ENCODE measurements at regions not wholly inside any gene's neighbourhood (a gene's known extent, or its start where the extent isn't known, plus 50 kb on each side); places are given as distances from the start of the nearest gene placed in this dataset.

GRCh38 chr12:108389544-108389943, 50.4 kb upstream of the CMKLR1 start:
- H3K27me3 ChIP-seq (ENCODE audit: insufficient read depth, poor library complexity, severe bottlenecking): no peaks in the 10 kb centered on the region
- TF ChIP-seq POLR2AphosphoS5 (IDR thresholded peaks at IDR 0.05; ENCODE audit: low read depth): no peak
- TF ChIP-seq SPI1 (IDR thresholded peaks at IDR 0.05; ENCODE audit: borderline replicate concordance, low read depth): no peak
- TF ChIP-seq REST (IDR thresholded peaks at IDR 0.05; ENCODE audit: insufficient replicate concordance, low read depth): no peak
- TF ChIP-seq CTCF (IDR thresholded peaks at IDR 0.05; ENCODE audit: insufficient read depth, low read length): no peak
- no peak for TF ChIP-seq GABPA (IDR thresholded peaks at IDR 0.05; ENCODE audit: low read depth)
- H3K27ac ChIP-seq (replicated peaks): no peak overlapping the region
- DNase-seq (ENCODE audit: low read depth in 1 of 2, low spot score in 1 of 2): no peak
- no peak overlapping the region for H3K4me3 ChIP-seq (replicated peaks; ENCODE audit: insufficient read depth, low read length)

Measured in HL-60 (cell line).